ENCODE measurements at regions not wholly inside any gene's neighbourhood (a gene's known extent, or its start where the extent isn't known, plus 50 kb on each side); places are given as distances from the start of the nearest gene placed in this dataset.
A peak's percentile ranks its signal among the peaks of the same experiment; 100 is the strongest.

- Mint-ChIP-seq H3K36me3 (no peaks in the 10 kb centered on the region), H3K9me3 (no peaks in the 10 kb centered on the region), H3K27ac (no peak overlapping the region)
- ATAC-seq (no peak), DNase-seq (ENCODE audit: low spot score in 2 of 2) (no peak)
Measured at GRCh38 chr13:109395014-109395413, 391.4 kb downstream of the IRS2 start.

GRCh38 chr13:109394311-109394988, 391.9 kb downstream of the IRS2 start:
- H3K9me3 Mint-ChIP-seq = no peaks in the 10 kb centered on the region
- no peak overlapping the region for H3K27ac Mint-ChIP-seq

GRCh38 chr13:109393045-109393444, 393.3 kb downstream of the IRS2 start:
- ATAC-seq (no peak), DNase-seq (ENCODE audit: low spot score in 2 of 2) (no peak)
- no peak overlapping the region for H3K27ac Mint-ChIP-seq
- no peaks in the 10 kb centered on the region for H3K36me3 Mint-ChIP-seq
- no peaks in the 10 kb centered on the region for H3K9me3 Mint-ChIP-seq

More at GRCh38 chr13:109394311-109394988, 391.9 kb downstream of the IRS2 start:
- H3K36me3 Mint-ChIP-seq = no peaks in the 10 kb centered on the region
- no peak for DNase-seq (ENCODE audit: low spot score in 2 of 2)
- no peak for ATAC-seq

GRCh38 chr13:109390391-109390790, 396.0 kb downstream of the IRS2 start:
- no peak overlapping the region for H3K27ac Mint-ChIP-seq
- no peaks in the 10 kb centered on the region for H3K9me3 Mint-ChIP-seq
- DNase-seq (ENCODE audit: low spot score in 2 of 2) (no peak), ATAC-seq (no peak)
- H3K36me3 Mint-ChIP-seq = no peaks in the 10 kb centered on the region

GRCh38 chr13:109389892-109390345, 396.5 kb downstream of the IRS2 start:
- Mint-ChIP-seq H3K9me3 (no peaks in the 10 kb centered on the region), H3K27ac (no peak overlapping the region), H3K36me3 (no peaks in the 10 kb centered on the region)
- DNase-seq (ENCODE audit: low spot score in 2 of 2) = no peak
- ATAC-seq = no peak

GRCh38 chr13:109389456-109389855, 396.9 kb downstream of the IRS2 start:
- Mint-ChIP-seq H3K36me3 (no peaks in the 10 kb centered on the region), H3K9me3 (no peaks in the 10 kb centered on the region), H3K27ac (no peak overlapping the region)
- DNase-seq (ENCODE audit: low spot score in 2 of 2) (no peak), ATAC-seq (no peak)

GRCh38 chr13:109387471-109387870, 398.9 kb downstream of the IRS2 start:
- no peak overlapping the region for H3K27ac Mint-ChIP-seq
- no peak for DNase-seq (ENCODE audit: low spot score in 2 of 2)
- peaks cover 0 to 4% of the 10 kb centered on the region in 2 donors for H3K9me3 Mint-ChIP-seq
- no peaks in the 10 kb centered on the region for H3K36me3 Mint-ChIP-seq
- no peak for ATAC-seq

- Mint-ChIP-seq H3K9me3 (peaks cover 0 to 4% of the 10 kb centered on the region in 2 donors), H3K36me3 (no peaks in the 10 kb centered on the region), H3K27ac (no peak overlapping the region)
- DNase-seq (ENCODE audit: low spot score in 2 of 2) (no peak), ATAC-seq (no peak)
Measured at GRCh38 chr13:109385242-109385560, 401.2 kb downstream of the IRS2 start.

- no peaks in the 10 kb centered on the region for H3K36me3 Mint-ChIP-seq
- no peak for DNase-seq (ENCODE audit: low spot score in 2 of 2)
- peaks cover 0 to 4% of the 10 kb centered on the region in 2 donors for H3K9me3 Mint-ChIP-seq
- ATAC-seq = no peak
- no peak overlapping the region for H3K27ac Mint-ChIP-seq
Measured at GRCh38 chr13:109384491-109385241, 401.7 kb downstream of the IRS2 start.

- no peak for ATAC-seq
Measured at GRCh38 chr13:109383683-109384082, 402.7 kb downstream of the IRS2 start.

GRCh38 chr13:109381546-109382180, 404.7 kb downstream of the IRS2 start:
- DNase-seq (ENCODE audit: low spot score in 2 of 2) (no peak), ATAC-seq (no peak)
- Mint-ChIP-seq H3K9me3 (peaks cover 0 to 4% of the 10 kb centered on the region in 2 donors), H3K36me3 (no peaks in the 10 kb centered on the region), H3K27ac (no peak overlapping the region)

More at GRCh38 chr13:109383683-109384082, 402.7 kb downstream of the IRS2 start:
- Mint-ChIP-seq H3K9me3 (peaks cover 0 to 4% of the 10 kb centered on the region in 2 donors), H3K36me3 (no peaks in the 10 kb centered on the region), H3K27ac (no peak overlapping the region)
- DNase-seq (ENCODE audit: low spot score in 2 of 2) = no peak

- Mint-ChIP-seq H3K27ac (no peak overlapping the region), H3K9me3 (peaks cover 0 to 4% of the 10 kb centered on the region in 2 donors), H3K36me3 (no peaks in the 10 kb centered on the region)
- DNase-seq (ENCODE audit: low spot score in 2 of 2) (no peak), ATAC-seq (no peak)
Measured at GRCh38 chr13:109380457-109380856, 405.9 kb downstream of the IRS2 start.

- ATAC-seq (no peak), DNase-seq (ENCODE audit: low spot score in 2 of 2) (no peak)
- H3K27ac Mint-ChIP-seq = no peak overlapping the region
- no peaks in the 10 kb centered on the region for H3K36me3 Mint-ChIP-seq
- peaks cover 0 to 4% of the 10 kb centered on the region in 2 donors for H3K9me3 Mint-ChIP-seq
Measured at GRCh38 chr13:109379930-109380329, 406.5 kb downstream of the IRS2 start.

- ATAC-seq (no peak), DNase-seq (ENCODE audit: low spot score in 2 of 2) (no peak)
- Mint-ChIP-seq H3K9me3 (no peaks in the 10 kb centered on the region), H3K27ac (no peak overlapping the region), H3K36me3 (no peaks in the 10 kb centered on the region)
Measured at GRCh38 chr13:109376936-109377335, 409.4 kb downstream of the IRS2 start.

GRCh38 chr13:109374609-109375200, 411.7 kb downstream of the IRS2 start:
- no peaks in the 10 kb centered on the region for H3K9me3 Mint-ChIP-seq
- no peaks in the 10 kb centered on the region for H3K36me3 Mint-ChIP-seq
- DNase-seq (ENCODE audit: low spot score in 2 of 2) = no peak
- no peak for ATAC-seq
- H3K27ac Mint-ChIP-seq = no peak overlapping the region

GRCh38 chr13:109372666-109373065, 413.7 kb downstream of the IRS2 start:
- Mint-ChIP-seq H3K36me3 (no peaks in the 10 kb centered on the region), H3K27ac (peak overlapping the region in 1 of 2 donors; percentile 55), H3K9me3 (no peaks in the 10 kb centered on the region)
- ATAC-seq (no peak), DNase-seq (ENCODE audit: low spot score in 2 of 2) (no peak)

GRCh38 chr13:109371066-109371465, 415.3 kb downstream of the IRS2 start:
- no peaks in the 10 kb centered on the region for H3K9me3 Mint-ChIP-seq

More at GRCh38 chr13:109371066-109371465, 415.3 kb downstream of the IRS2 start:
- no peak for ATAC-seq
- no peak for DNase-seq (ENCODE audit: low spot score in 2 of 2)
- H3K27ac Mint-ChIP-seq = no peak overlapping the region
- no peaks in the 10 kb centered on the region for H3K36me3 Mint-ChIP-seq

Measured in activated naive CD4-positive, alpha-beta T cell treated with anti-CD3 and anti-CD28 coated beads, Interleukin-2, amount 50 U/mL, for 72 hours (primary cell).